ENCODE measurements at regions not wholly inside any gene's neighbourhood (a gene's known extent, or its start where the extent isn't known, plus 50 kb on each side); places are given as distances from the start of the nearest gene placed in this dataset.
"Not testable (repeated sequence)": the region's sequence is repeated elsewhere in the genome, so short reads cannot be mapped to it uniquely, and the experiment has no call there.

DNA sequence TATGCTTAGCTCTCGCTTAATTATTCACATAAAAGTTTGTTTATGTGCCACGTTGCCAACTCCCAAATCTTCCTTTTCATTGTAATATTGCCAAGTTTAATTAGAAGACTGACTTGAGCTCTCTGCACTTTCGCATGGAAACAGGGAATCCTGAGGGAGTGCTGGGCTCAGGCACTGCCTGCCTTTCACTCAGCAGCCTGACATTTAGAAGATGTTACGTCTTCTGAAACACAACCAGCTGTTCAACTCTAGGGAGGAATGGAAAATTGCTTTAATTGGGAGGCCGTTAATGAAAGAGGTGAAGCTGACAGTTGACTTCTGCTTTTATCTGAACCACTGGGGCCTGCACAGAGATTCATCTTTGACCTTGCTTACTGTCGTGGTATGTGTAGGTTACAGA is 77.4 kb upstream of the MTHFD1L start:
- H3K27me3 Mint-ChIP-seq (ENCODE audit: low read depth in 2 of 2) = peaks cover 3 to 13% of the 10 kb centered on the region in 2 donors
- intact Hi-C loops (cut with micrococcal nuclease) = no loop called here
- H3K27ac ChIP-seq (ENCODE audit: low read length) = no peak overlapping the region

GRCh38 chr6:150789906-150790305 is 75.6 kb upstream of the MTHFD1L start:
- DNase-seq; H3K27ac Mint-ChIP-seq; H3K9me3 ChIP-seq (ENCODE audit: control insufficient read depth, insufficient read depth, low read length); H3K27me3 ChIP-seq (ENCODE audit: control insufficient read depth, insufficient read depth, low read length); H3K4me3 Mint-ChIP-seq; H3K27ac ChIP-seq (ENCODE audit: low read length); H3K4me1 ChIP-seq (ENCODE audit: control insufficient read depth, insufficient read depth, low read length); intact Hi-C loops (cut with micrococcal nuclease); H3K36me3 Mint-ChIP-seq; H3K9me3 Mint-ChIP-seq; H3K27me3 Mint-ChIP-seq (ENCODE audit: low read depth in 2 of 2); H3K4me1 Mint-ChIP-seq; ATAC-seq; H3K4me3 ChIP-seq (ENCODE audit: low read length); H3K36me3 ChIP-seq (ENCODE audit: control insufficient read depth, insufficient read depth, low read length): not testable (repeated sequence)
- WGBS (ENCODE audit: insufficient coverage) = 97% methylated on average over 5 of the region's 6 CpGs

More for the DNA sequence above, 77.4 kb upstream of the MTHFD1L start:
- ATAC-seq (no peak), DNase-seq (no peak)
- no peaks in the 10 kb centered on the region for H3K4me1 Mint-ChIP-seq
- H3K27ac Mint-ChIP-seq = no peak overlapping the region
- no peaks in the 10 kb centered on the region for H3K36me3 ChIP-seq (ENCODE audit: control insufficient read depth, insufficient read depth, low read length)
- WGBS (ENCODE audit: insufficient coverage) = 68% methylated on average over 6 of the region's 6 CpGs
- no peaks in the 10 kb centered on the region for H3K9me3 ChIP-seq (ENCODE audit: control insufficient read depth, insufficient read depth, low read length)
- H3K36me3 Mint-ChIP-seq = no peaks in the 10 kb centered on the region
- H3K4me1 ChIP-seq (ENCODE audit: control insufficient read depth, insufficient read depth, low read length) = no peaks in the 10 kb centered on the region
- TF ChIP-seq, protein P1, sequence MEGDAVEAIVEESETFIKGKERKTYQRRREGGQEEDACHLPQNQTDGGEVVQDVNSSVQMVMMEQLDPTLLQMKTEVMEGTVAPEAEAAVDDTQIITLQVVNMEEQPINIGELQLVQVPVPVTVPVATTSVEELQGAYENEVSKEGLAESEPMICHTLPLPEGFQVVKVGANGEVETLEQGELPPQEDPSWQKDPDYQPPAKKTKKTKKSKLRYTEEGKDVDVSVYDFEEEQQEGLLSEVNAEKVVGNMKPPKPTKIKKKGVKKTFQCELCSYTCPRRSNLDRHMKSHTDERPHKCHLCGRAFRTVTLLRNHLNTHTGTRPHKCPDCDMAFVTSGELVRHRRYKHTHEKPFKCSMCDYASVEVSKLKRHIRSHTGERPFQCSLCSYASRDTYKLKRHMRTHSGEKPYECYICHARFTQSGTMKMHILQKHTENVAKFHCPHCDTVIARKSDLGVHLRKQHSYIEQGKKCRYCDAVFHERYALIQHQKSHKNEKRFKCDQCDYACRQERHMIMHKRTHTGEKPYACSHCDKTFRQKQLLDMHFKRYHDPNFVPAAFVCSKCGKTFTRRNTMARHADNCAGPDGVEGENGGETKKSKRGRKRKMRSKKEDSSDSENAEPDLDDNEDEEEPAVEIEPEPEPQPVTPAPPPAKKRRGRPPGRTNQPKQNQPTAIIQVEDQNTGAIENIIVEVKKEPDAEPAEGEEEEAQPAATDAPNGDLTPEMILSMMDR (IDR thresholded peaks at IDR 0.05) = no peak
- H3K27me3 ChIP-seq (ENCODE audit: control insufficient read depth, insufficient read depth, low read length) = no peaks in the 10 kb centered on the region
- H3K4me3 Mint-ChIP-seq = no peak overlapping the region
- H3K9me3 Mint-ChIP-seq = no peaks in the 10 kb centered on the region
- no peak overlapping the region for H3K4me3 ChIP-seq (ENCODE audit: low read length)

DNA sequence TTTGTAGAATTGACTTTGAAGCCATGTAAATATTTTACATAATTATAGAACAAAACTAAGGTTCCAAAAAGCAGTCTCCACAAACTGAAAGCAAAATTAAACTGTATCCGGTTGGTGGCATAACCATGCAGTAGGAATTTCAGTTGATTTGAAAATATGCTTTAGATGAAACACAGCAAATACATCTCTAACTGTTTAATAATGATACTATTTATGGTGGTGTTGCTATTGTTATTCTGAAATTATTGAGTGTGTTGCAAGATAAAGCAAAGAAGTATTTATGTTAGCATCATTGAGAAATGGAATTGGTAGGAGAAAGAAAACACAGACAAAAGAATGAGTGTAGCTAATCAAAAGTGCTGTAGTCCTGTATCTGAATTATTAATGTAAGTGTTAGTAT is 73.8 kb upstream of the MTHFD1L start:
- no peak for ATAC-seq
- no CpG with 5 or more reads among the region's 1 CpG for WGBS (ENCODE audit: insufficient coverage)
- no peaks in the 10 kb centered on the region for H3K27me3 ChIP-seq (ENCODE audit: control insufficient read depth, insufficient read depth, low read length)
- intact Hi-C loops (cut with micrococcal nuclease) = no loop called here
- H3K4me1 ChIP-seq (ENCODE audit: control insufficient read depth, insufficient read depth, low read length) = no peaks in the 10 kb centered on the region
- no peak for DNase-seq
- no peaks in the 10 kb centered on the region for H3K9me3 ChIP-seq (ENCODE audit: control insufficient read depth, insufficient read depth, low read length)
- H3K4me3 Mint-ChIP-seq = no peak overlapping the region
- H3K27ac Mint-ChIP-seq = no peak overlapping the region
- no peaks in the 10 kb centered on the region for H3K36me3 Mint-ChIP-seq
- H3K4me1 Mint-ChIP-seq = no peaks in the 10 kb centered on the region
- peaks cover 3 to 6% of the 10 kb centered on the region in 2 donors for H3K27me3 Mint-ChIP-seq (ENCODE audit: low read depth in 2 of 2)
- no peaks in the 10 kb centered on the region for H3K9me3 Mint-ChIP-seq
- H3K4me3 ChIP-seq (ENCODE audit: low read length) = no peak overlapping the region
- TF ChIP-seq, protein P1 (IDR thresholded peaks at IDR 0.05) = no peak
- no peaks in the 10 kb centered on the region for H3K36me3 ChIP-seq (ENCODE audit: control insufficient read depth, insufficient read depth, low read length)
- no peak overlapping the region for H3K27ac ChIP-seq (ENCODE audit: low read length)

DNA sequence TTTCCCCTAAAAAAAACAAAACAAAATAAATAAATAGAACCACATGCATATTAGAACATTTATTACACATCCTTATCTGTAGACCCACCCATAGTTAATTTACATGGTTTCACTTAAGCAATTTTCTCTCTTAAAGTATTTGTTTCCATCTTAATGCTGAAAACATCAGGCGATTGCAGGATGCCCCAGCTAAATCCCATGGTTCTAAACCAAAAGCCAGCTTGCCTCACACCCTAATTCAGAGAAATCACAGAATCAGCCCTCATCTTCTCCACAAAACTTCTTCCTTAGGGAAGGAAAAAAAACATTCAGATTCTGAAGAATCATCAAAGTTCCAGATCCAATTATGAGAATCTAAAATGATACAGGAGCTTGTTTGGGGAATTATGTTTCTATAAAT is 67.6 kb upstream of the MTHFD1L start:
- no peaks in the 10 kb centered on the region for H3K36me3 ChIP-seq (ENCODE audit: control insufficient read depth, insufficient read depth, low read length)
- Mint-ChIP-seq H3K27me3 (ENCODE audit: low read depth in 2 of 2) (peaks cover 3 to 7% of the 10 kb centered on the region in 2 donors), H3K36me3 (no peaks in the 10 kb centered on the region)

More for the DNA sequence above, 67.6 kb upstream of the MTHFD1L start:
- Histone ChIP-seq H3K27me3 (ENCODE audit: control insufficient read depth, insufficient read depth, low read length) (no peaks in the 10 kb centered on the region), H3K4me3 (ENCODE audit: low read length) (no peak overlapping the region), H3K4me1 (ENCODE audit: control insufficient read depth, insufficient read depth, low read length) (no peaks in the 10 kb centered on the region), H3K27ac (ENCODE audit: low read length) (no peak overlapping the region), H3K9me3 (ENCODE audit: control insufficient read depth, insufficient read depth, low read length) (no peaks in the 10 kb centered on the region)
- no peaks in the 10 kb centered on the region for H3K9me3 Mint-ChIP-seq
- 83% methylated on average over 1 of the region's 1 CpG for WGBS (ENCODE audit: insufficient coverage)
- no peak overlapping the region for H3K27ac Mint-ChIP-seq
- intact Hi-C loops (cut with micrococcal nuclease) = no loop called here
- no peaks in the 10 kb centered on the region for H3K4me1 Mint-ChIP-seq
- DNase-seq (no peak), ATAC-seq (no peak)
- H3K4me3 Mint-ChIP-seq = no peak overlapping the region
- TF ChIP-seq, protein P1 (IDR thresholded peaks at IDR 0.05) = no peak

Data from natural killer cell (primary cell).